ENCODE measurements at regions not wholly inside any gene's neighbourhood (a gene's known extent, or its start where the extent isn't known, plus 50 kb on each side); places are given as distances from the start of the nearest gene placed in this dataset.

GRCh38 chr3:150270883-150271590, 137.1 kb upstream of the TSC22D2 start:
- TF ChIP-seq POLR2AphosphoS5 (IDR thresholded peaks at IDR 0.05; ENCODE audit: low read depth, low read length) (no peak), REST (IDR thresholded peaks at IDR 0.05; ENCODE audit: insufficient read depth in 1 of 2, low read depth in 2 of 2, low read length in 2 of 2) (no peak)

All from PFSK-1 (cell line).